SK-N-MC (cell line): ENCODE measurements at regions not wholly inside any gene's neighbourhood (a gene's known extent, or its start where the extent isn't known, plus 50 kb on each side); places are given as distances from the start of the nearest gene placed in this dataset.

Experiments
- EZH2 ChIP-seq: fragments of 200-600 bp; sonication (generic); IDR thresholded peaks from one replicate; pipeline ENCODE4 v1.6.1; 2017; ENCODE audit warnings: antibody characterized with exemption
- POLR2AphosphoS5 ChIP-seq: IDR thresholded peaks from 2 replicates; pipeline ENCODE4 v1.6.1; 2012; ENCODE audit warnings: mild to moderate bottlenecking, low read depth, low read length, borderline replicate concordance

GRCh38 chr5:155512329-155512728 lies 498.8 kb downstream of the KIF4B start:
- no peak for TF ChIP-seq EZH2
- TF ChIP-seq POLR2AphosphoS5: no peak
